Adrenal gland (tissue), 5 donors: ENCODE measurements at regions not wholly inside any gene's neighbourhood (a gene's known extent, or its start where the extent isn't known, plus 50 kb on each side); places are given as distances from the start of the nearest gene placed in this dataset.

Experiments used
- POLR2A ChIP-seq, 2 donors: fragments of 450-650 bp; IDR thresholded peaks; one replicate each; pipeline ENCODE4 v1.6.1; 2017; ENCODE audit warnings: antibody characterized with exemption in 2 of 2, mild to moderate bottlenecking in 2 of 2, moderate library complexity in 1 of 2
- TF ChIP-seq, protein P1 (sequence below), 6 experiments: fragments of 450-650 bp in 4 of 6; fragments of 200-600 bp in 2 of 6; sonication (generic) in 1 of 6; IDR thresholded peaks; 1 replicate in 5 of 6; 2 replicates in 1 of 6; pipeline versions ENCODE4 v1.5.1 to v1.8.0; 2016 to 2021; ENCODE audit warnings: antibody characterized with exemption in 6 of 6, mild to moderate bottlenecking in 2 of 6, moderate library complexity in 1 of 6
- donor health status: DM: no; HTN: no; CAD: no.

DNA sequence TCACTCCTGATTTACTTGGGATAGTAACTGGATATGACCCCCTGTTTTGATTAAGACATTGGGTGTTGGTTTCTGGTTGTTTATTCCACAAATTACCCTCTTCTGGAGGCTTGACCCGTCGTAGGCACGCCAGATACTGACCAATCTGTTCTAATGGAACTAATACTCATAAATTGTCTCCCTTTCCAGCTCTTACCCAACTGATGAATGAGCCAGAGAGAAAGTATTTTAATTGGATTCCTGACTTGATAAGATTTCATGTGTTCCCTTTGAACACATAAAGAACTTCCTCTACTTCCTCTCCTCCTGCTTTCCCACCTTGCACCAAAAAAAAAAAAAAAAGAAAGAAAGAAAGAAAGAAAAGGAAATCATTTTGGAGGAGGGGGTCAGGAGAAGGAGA lies 340.9 kb downstream of the PCNX1 start:
- no peak for TF ChIP-seq POLR2A (IDR thresholded peaks at IDR 0.05)
- TF ChIP-seq, protein P1, sequence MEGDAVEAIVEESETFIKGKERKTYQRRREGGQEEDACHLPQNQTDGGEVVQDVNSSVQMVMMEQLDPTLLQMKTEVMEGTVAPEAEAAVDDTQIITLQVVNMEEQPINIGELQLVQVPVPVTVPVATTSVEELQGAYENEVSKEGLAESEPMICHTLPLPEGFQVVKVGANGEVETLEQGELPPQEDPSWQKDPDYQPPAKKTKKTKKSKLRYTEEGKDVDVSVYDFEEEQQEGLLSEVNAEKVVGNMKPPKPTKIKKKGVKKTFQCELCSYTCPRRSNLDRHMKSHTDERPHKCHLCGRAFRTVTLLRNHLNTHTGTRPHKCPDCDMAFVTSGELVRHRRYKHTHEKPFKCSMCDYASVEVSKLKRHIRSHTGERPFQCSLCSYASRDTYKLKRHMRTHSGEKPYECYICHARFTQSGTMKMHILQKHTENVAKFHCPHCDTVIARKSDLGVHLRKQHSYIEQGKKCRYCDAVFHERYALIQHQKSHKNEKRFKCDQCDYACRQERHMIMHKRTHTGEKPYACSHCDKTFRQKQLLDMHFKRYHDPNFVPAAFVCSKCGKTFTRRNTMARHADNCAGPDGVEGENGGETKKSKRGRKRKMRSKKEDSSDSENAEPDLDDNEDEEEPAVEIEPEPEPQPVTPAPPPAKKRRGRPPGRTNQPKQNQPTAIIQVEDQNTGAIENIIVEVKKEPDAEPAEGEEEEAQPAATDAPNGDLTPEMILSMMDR (IDR thresholded peaks at IDR 0.05), result no peak
